ENCODE measurements at regions not wholly inside any gene's neighbourhood (a gene's known extent, or its start where the extent isn't known, plus 50 kb on each side); places are given as distances from the start of the nearest gene placed in this dataset.

GRCh38 chr12:93056971-93057535 lies 128.0 kb upstream of the EEA1 start:
- DNase-seq, result no peak
- Histone ChIP-seq H3K4me3 (no peak overlapping the region), H3K27ac (replicated peaks) (no peak overlapping the region), H3K4me1 (peaks cover 26% of the 10 kb centered on the region), H3K27me3 (ENCODE audit: low read depth) (no peaks in the 10 kb centered on the region), H3K36me3 (no peaks in the 10 kb centered on the region), H3K9me3 (replicated peaks) (no peaks in the 10 kb centered on the region)
- intact Hi-C loops (cut with micrococcal nuclease), result no loop called here
- no peak for TF ChIP-seq CTCF (IDR thresholded peaks at IDR 0.05; ENCODE audit: borderline replicate concordance)

GRCh38 chr12:93058280-93058679 lies 129.2 kb upstream of the EEA1 start:
- intact Hi-C loops (cut with micrococcal nuclease), result no loop called here
- no peak for TF ChIP-seq CTCF (IDR thresholded peaks at IDR 0.05; ENCODE audit: borderline replicate concordance)
- no peak for DNase-seq
- no peak overlapping the region for H3K27ac ChIP-seq (replicated peaks)
- peaks cover 33% of the 10 kb centered on the region for H3K4me1 ChIP-seq
- H3K36me3 ChIP-seq, result no peaks in the 10 kb centered on the region
- no peak overlapping the region for H3K4me3 ChIP-seq
- H3K9me3 ChIP-seq (replicated peaks), result no peaks in the 10 kb centered on the region
- H3K27me3 ChIP-seq (ENCODE audit: low read depth), result no peaks in the 10 kb centered on the region

GRCh38 chr12:93059288-93059687 lies 130.2 kb upstream of the EEA1 start:
- TF ChIP-seq CTCF (IDR thresholded peaks at IDR 0.05; ENCODE audit: borderline replicate concordance), result no peak
- no peak for DNase-seq
- H3K27ac ChIP-seq (replicated peaks), result no peak overlapping the region
- peaks cover 33% of the 10 kb centered on the region for H3K4me1 ChIP-seq
- intact Hi-C loops (cut with micrococcal nuclease), result no loop called here
- H3K27me3 ChIP-seq (ENCODE audit: low read depth), result no peaks in the 10 kb centered on the region
- H3K9me3 ChIP-seq (replicated peaks), result no peaks in the 10 kb centered on the region
- H3K36me3 ChIP-seq, result no peaks in the 10 kb centered on the region
- no peak overlapping the region for H3K4me3 ChIP-seq

- Histone ChIP-seq H3K27ac (replicated peaks) (peak overlapping the region; percentile 85), H3K36me3 (no peaks in the 10 kb centered on the region), H3K4me3 (no peak overlapping the region), H3K9me3 (replicated peaks) (no peaks in the 10 kb centered on the region), H3K27me3 (ENCODE audit: low read depth) (no peaks in the 10 kb centered on the region), H3K4me1 (peaks cover 33% of the 10 kb centered on the region)
- intact Hi-C loops (cut with micrococcal nuclease), result no loop called here
- no peak for TF ChIP-seq CTCF (IDR thresholded peaks at IDR 0.05; ENCODE audit: borderline replicate concordance)
- no peak for DNase-seq
Observed at GRCh38 chr12:93059925-93060665, 131.0 kb upstream of the EEA1 start.

GRCh38 chr12:93060666-93061472 lies 131.8 kb upstream of the EEA1 start:
- H3K9me3 ChIP-seq (replicated peaks), result no peaks in the 10 kb centered on the region
- H3K27ac ChIP-seq (replicated peaks), result peak overlapping the region; percentile 85
- H3K36me3 ChIP-seq, result no peaks in the 10 kb centered on the region
- intact Hi-C loops (cut with micrococcal nuclease), result no loop called here
- peak; percentile 26 for TF ChIP-seq CTCF (IDR thresholded peaks at IDR 0.05; ENCODE audit: borderline replicate concordance)
- no peak for DNase-seq
- H3K27me3 ChIP-seq (ENCODE audit: low read depth), result no peaks in the 10 kb centered on the region
- H3K4me1 ChIP-seq, result peaks cover 33% of the 10 kb centered on the region
- peak overlapping the region; percentile 32 for H3K4me3 ChIP-seq
